Upper lobe of left lung (tissue), 4 donors: ENCODE measurements at regions not wholly inside any gene's neighbourhood (a gene's known extent, or its start where the extent isn't known, plus 50 kb on each side); places are given as distances from the start of the nearest gene placed in this dataset.

ENCODE experiments used
- CTCF ChIP-seq, 6 experiments: fragments of 450-650 bp in 4 of 6; fragments of 200-600 bp in 2 of 6; sonication (generic) in 2 of 6; IDR thresholded peaks; one replicate each; pipeline ENCODE4 v1.5.1; 2016 to 2019; ENCODE audit warnings: antibody characterized with exemption in 6 of 6
- EP300 ChIP-seq, 4 donors: sonication (generic); formaldehyde crosslinking; IDR thresholded peaks; one replicate each; pipeline ENCODE4 v1.5.1; 2017; ENCODE audit warnings: antibody characterized with exemption in 4 of 4, control low read depth in 2 of 4
- POLR2A ChIP-seq, 4 donors: fragments of 450-650 bp; IDR thresholded peaks; one replicate each; pipeline ENCODE4 v1.5.1; 2016 to 2017; ENCODE audit warnings: antibody characterized with exemption in 4 of 4, mild to moderate bottlenecking in 2 of 4

- TF ChIP-seq POLR2A (IDR thresholded peaks at IDR 0.05), result no peak
- no peak for TF ChIP-seq EP300 (IDR thresholded peaks at IDR 0.05)
- no peak for TF ChIP-seq CTCF (IDR thresholded peaks at IDR 0.05)
Observed at GRCh38 chr3:104677932-104678331, 688.8 kb upstream of the ALCAM start.
